Neutrophil (primary cell): ENCODE measurements at regions not wholly inside any gene's neighbourhood (a gene's known extent, or its start where the extent isn't known, plus 50 kb on each side); places are given as distances from the start of the nearest gene placed in this dataset.
"Not testable (repeated sequence)": the region's sequence is repeated elsewhere in the genome, so short reads cannot be mapped to it uniquely, and the experiment has no call there.

Experiments used
- H3K27ac ChIP-seq: fragments of 200-600 bp; sonication (generic); 2 replicates; pipeline ENCODE4 v1.5.1; 2016; ENCODE audit warnings: mild to moderate bottlenecking, moderate library complexity
- H3K27me3 ChIP-seq: fragments of 200-600 bp; sonication (generic); 2 replicates; pipeline ENCODE4 v1.6.0; 2016; ENCODE audit warnings: mild to moderate bottlenecking
- H3K36me3 ChIP-seq: fragments of 200-600 bp; sonication (generic); 2 replicates; pipeline ENCODE4 v1.5.1; 2017
- H3K4me1 ChIP-seq, 2 experiments: fragments of 200-600 bp in 1 of 2; sonication (generic) in 1 of 2; 1 replicate in 1 of 2; 2 replicates in 1 of 2; pipeline versions ENCODE4 v1.5.1 to v1.6.1; 2013 to 2016; ENCODE audit warnings: low read depth in 1 of 2, low read length in 1 of 2, mild to moderate bottlenecking in 1 of 2, moderate library complexity in 1 of 2; ENCODE audit not compliant: control insufficient read depth in 1 of 2, insufficient read depth in 1 of 2
- H3K4me3 ChIP-seq, 2 experiments: fragments of 200-600 bp in 1 of 2; sonication (generic) in 1 of 2; 1 replicate in 1 of 2; 2 replicates in 1 of 2; pipeline ENCODE4 v1.5.1; 2013 to 2016; ENCODE audit warnings: low read depth in 1 of 2, low read length in 1 of 2, mild to moderate bottlenecking in 1 of 2, moderate library complexity in 1 of 2
- H3K9me3 ChIP-seq: fragments of 200-600 bp; sonication (generic); 2 replicates; pipeline ENCODE4 v1.5.1; 2016
- TF ChIP-seq, protein P1 (sequence below): fragments of 200-600 bp; sonication (generic); IDR thresholded peaks from 2 replicates; pipeline ENCODE4 v1.5.1; 2016; ENCODE audit warnings: antibody characterized with exemption

DNA sequence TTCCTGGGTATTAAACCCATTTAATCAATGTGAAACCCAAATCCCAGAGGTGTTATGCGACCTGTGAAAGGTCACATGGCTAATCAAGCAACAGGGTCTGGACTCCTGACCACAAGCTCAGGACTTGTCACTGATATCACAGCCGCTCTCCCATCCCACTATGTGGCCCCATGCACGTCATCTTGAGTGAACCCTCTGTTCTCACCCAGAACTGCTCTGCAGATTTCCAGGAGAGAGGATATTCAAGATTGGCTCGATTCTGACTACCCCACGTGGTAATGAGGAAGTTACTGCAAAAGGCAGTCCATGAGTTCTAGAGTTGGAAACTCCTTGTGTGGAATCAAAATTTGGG is 173.5 kb upstream of the ETV3 start:
- H3K4me1 ChIP-seq, result no peaks in the 10 kb centered on the region
- TF ChIP-seq, protein P1, sequence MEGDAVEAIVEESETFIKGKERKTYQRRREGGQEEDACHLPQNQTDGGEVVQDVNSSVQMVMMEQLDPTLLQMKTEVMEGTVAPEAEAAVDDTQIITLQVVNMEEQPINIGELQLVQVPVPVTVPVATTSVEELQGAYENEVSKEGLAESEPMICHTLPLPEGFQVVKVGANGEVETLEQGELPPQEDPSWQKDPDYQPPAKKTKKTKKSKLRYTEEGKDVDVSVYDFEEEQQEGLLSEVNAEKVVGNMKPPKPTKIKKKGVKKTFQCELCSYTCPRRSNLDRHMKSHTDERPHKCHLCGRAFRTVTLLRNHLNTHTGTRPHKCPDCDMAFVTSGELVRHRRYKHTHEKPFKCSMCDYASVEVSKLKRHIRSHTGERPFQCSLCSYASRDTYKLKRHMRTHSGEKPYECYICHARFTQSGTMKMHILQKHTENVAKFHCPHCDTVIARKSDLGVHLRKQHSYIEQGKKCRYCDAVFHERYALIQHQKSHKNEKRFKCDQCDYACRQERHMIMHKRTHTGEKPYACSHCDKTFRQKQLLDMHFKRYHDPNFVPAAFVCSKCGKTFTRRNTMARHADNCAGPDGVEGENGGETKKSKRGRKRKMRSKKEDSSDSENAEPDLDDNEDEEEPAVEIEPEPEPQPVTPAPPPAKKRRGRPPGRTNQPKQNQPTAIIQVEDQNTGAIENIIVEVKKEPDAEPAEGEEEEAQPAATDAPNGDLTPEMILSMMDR, result no peak
- H3K4me3 ChIP-seq, result no peak overlapping the region
- H3K9me3 ChIP-seq, result no peaks in the 10 kb centered on the region
- no peaks in the 10 kb centered on the region for H3K36me3 ChIP-seq
- no peak overlapping the region for H3K27ac ChIP-seq
- no peaks in the 10 kb centered on the region for H3K27me3 ChIP-seq

DNA sequence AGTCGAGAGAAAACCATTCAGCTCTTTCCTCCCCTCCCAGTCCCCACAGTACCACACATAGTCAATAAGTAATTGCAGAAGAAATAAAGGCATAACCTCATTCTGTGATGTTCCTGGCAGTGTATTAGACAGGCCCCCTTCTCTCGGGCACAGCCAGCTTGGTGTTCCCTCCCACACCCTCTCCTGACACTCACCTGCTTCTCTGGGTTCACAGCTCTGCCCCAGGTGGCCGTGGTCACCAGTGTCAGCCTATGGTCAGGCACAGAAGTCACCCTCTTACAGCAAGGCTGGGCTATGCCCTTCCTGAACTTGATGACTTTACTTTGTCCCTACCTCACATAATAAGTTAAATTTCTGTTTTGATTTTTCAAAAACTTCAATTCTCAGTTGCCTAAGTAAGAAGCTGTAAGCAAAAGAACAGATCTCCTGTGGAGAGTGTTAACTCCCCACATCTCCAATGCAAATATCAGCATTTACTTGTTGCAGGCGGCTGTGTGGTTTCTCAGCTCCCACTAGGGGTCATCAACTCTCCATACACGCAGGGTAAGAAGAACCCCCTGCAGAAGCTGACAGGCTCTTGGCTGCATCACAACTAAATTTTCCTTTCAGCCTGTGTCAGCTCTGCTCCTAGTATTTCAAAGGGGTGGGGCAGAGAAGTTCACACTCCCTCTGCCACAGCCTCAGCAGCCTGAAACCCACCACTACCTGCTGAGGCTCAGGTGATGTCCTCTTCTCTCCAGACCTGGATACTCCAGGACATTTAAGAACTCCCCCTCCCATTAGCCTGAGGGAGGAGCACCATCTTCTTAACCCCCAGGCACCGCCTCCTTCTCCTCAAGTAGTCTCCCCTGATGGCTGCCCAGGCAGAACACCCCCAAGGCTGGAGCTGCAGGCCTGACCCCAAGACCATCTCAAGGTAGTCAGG is 172.9 kb upstream of the ETV3 start:
- not testable (repeated sequence) for H3K27me3 ChIP-seq, H3K4me1 ChIP-seq, H3K36me3 ChIP-seq, H3K27ac ChIP-seq, H3K9me3 ChIP-seq, H3K4me3 ChIP-seq

DNA sequence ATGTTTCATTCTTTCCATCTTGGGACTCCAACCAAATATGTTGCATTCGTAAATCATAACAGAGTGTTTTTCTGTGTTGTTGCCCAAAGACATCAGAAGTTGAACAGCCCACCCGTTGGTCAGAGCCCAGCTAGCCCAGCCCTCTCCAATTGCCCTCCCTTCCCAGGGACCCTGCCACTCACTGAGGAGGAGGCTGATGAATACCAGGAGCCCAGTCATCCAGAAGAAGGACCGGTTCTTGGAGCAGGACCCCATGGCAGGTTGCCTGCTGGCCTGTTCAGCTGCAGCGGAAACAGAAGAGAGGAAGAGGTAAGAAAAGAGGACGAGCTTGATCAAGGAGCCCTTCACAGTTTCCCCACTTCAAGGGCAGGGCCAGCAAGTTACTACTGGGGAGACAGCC is 172.2 kb upstream of the ETV3 start:
- Histone ChIP-seq H3K36me3 (no peaks in the 10 kb centered on the region), H3K4me3 (no peak overlapping the region), H3K9me3 (no peaks in the 10 kb centered on the region), H3K27ac (no peak overlapping the region), H3K27me3 (no peaks in the 10 kb centered on the region), H3K4me1 (no peaks in the 10 kb centered on the region)
- TF ChIP-seq, protein P1, result no peak

DNA sequence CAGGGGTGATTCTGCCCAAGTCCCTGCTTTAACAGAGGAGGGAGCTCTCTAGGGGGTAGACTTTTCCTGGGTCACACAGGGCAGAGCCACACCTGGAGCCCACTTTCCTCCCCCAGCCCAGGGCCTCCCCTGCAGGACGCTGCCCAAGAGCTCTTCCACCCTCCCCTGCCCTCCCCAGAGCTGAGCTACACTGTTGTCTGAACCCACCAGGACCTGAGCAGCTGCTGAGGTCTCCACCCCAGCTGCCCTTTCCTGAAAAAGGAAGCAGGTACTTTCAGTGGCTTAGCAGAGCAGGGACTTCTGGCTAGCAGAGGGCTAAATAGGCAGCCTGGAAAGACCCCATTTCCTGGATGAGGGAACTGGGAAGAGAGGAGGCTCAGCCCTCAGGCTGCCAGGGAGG is 169.3 kb upstream of the ETV3 start:
- no peak overlapping the region for H3K4me3 ChIP-seq

DNA sequence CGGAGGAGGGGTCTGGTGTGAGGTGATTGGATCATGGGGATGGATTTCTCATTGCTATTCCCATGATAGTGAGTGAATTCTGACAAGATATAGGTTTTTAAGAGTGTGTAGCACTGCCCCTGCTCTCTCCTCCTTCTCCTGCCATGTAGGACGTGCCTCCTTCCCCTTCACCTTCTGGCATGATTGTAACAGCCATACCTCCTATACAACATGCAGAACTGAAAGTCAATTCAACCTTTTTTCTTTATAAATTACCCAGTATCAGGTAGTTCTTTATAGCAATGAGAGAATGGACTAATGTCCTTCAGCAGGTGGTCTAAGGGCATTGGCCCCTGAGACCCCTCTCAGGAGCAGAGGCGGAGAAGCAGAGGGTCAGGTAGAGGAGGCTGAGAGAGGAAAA is 168.7 kb upstream of the ETV3 start:
- TF ChIP-seq, protein P1, result no peak
- no peaks in the 10 kb centered on the region for H3K9me3 ChIP-seq
- H3K36me3 ChIP-seq, result no peaks in the 10 kb centered on the region
- no peaks in the 10 kb centered on the region for H3K4me1 ChIP-seq
- no peak overlapping the region for H3K27ac ChIP-seq
- no peak overlapping the region for H3K4me3 ChIP-seq
- peaks cover 4% of the 10 kb centered on the region for H3K27me3 ChIP-seq

More for the DNA sequence above, 169.3 kb upstream of the ETV3 start:
- H3K4me1 ChIP-seq, result no peaks in the 10 kb centered on the region
- H3K36me3 ChIP-seq, result no peaks in the 10 kb centered on the region
- TF ChIP-seq, protein P1, result no peak
- H3K27ac ChIP-seq, result no peak overlapping the region
- peaks cover 4% of the 10 kb centered on the region for H3K27me3 ChIP-seq
- H3K9me3 ChIP-seq, result no peaks in the 10 kb centered on the region

DNA sequence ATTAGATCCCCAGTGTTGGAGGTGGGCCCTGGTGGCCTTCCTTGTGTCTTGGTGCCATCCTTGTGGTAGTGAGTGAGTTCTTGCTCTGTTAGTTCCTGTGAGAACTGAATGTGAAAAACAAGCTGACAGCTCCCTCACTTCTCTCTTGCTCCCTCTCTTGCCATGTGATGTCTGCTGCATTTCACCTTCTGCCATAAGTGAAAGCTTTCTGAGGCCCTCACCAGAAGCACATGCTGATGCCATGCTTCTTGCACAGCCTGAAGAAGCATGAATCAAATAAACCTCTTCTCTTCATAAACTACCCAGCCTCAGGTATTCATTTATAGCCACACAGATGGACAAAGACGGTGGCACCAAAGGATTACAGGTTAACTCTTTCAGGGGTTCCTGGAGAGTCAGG is 166.1 kb upstream of the ETV3 start:
- Histone ChIP-seq H3K27ac (no peak overlapping the region), H3K4me3 (no peak overlapping the region), H3K27me3 (peaks cover 9% of the 10 kb centered on the region), H3K36me3 (no peaks in the 10 kb centered on the region), H3K4me1 (no peaks in the 10 kb centered on the region), H3K9me3 (no peaks in the 10 kb centered on the region)
- TF ChIP-seq, protein P1, result no peak
